Ammon's horn (tissue), 1 donor: ENCODE measurements at regions not wholly inside any gene's neighbourhood (a gene's known extent, or its start where the extent isn't known, plus 50 kb on each side); places are given as distances from the start of the nearest gene placed in this dataset.

Experiments
- DNase-seq: peaks from one replicate; pipeline ENCODE4 v3.0.0-alpha.2; 2016; ENCODE audit warnings: low spot score

DNA sequence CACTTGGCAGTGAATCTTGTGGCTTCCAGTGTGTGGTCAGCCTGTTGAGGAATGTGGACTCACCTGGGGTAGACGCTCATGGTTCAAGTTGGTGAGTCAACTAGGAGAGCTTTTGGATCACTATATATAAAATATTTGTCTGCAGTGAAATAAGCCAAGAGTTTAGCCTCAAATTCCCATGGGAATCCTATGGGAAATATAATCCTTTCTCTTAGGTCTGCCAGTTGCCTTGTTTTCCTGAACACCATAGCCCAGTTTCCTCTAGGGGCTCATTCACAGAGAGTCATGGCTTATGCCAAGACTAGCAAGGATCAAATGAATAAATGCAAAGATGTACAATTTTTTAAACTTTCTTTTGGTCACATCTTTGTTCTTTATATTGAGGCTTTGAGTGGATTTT lies 100.1 kb upstream of the NPHP3 start:
- DNase-seq: no peak

DNA sequence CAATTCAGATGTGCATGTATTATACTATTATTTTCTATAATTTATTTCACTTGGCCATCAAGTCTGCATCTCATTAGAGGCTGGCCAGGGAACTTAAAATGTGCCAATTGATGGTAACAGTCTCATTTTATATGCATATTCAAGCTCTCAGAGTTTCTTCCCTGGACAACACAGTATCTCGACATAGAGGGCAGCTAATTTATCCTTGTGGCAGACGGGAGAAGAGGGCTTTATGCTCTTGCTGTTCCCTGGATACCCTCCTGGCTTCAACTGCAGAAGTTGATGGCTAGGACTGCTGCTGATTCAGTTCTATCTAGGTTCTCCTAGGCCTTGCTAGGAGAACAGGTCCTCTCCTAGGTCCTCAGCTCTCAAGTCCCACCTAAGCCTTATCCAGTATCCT lies 99.1 kb upstream of the NPHP3 start:
- no peak for DNase-seq

DNA sequence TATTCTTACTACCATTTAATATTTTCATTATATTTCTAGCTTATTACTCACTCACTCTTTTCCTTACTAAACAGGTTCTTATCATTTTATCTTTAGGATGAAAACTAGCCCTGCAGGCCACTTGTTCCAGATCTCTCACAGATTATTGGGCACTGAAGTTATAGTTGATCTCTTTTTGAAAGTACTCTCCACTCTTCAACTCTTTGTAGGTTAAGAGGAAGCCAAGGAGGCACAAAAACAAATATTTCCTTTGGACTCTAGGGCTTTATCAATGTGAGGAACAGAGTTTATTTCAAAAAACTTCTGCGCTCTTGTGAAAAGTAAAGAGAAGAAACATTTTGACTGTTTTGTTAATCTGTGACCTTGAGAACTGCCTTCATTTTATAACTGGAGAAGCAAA lies 96.0 kb upstream of the NPHP3 start:
- no peak for DNase-seq

DNA sequence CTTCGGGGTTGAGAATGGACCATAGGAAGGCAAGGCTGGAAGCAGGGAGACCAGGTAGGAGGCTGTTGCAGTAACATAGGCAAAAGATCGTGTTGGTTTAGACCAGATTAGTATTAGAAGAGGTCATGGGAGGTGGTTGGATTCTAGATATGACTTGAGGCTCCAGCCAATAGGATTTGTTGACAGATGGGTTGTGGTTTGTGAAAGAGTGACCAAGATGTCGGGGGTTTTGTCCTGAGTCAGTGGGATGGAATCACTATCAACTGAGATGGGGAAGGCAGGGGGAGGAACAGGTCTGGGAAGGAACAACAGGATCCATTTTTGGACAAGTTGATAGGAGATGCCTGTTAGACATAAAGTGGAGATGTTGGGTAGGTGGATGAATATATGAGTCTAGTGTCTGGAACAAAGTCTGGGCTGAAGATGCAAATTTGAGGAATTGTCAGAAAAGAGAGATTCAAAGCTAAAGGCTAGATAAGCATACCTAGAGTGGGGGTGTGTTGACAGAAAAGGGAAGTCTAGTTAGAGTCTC lies 95.5 kb upstream of the NPHP3 start:
- no peak for DNase-seq

DNA sequence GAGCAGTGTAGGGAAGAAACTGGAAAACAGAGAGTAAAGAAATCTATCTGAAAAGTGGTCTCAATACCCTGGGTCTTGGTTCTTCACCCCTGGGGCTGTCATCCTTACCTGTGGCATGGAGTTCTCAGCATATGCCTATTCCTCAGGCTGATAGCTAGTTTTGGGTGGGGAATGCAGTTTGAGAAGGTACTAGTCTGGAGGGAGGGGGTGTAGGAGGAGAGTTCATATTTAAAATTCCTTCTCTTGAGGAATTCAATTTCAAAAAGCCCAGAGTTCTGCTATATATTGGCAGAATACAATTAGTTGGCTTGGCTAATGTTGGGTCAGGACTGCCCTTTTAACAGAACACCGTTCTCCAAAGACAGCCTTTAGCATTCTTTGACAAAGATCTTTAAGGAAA lies 82.9 kb upstream of the NPHP3 start:
- no peak for DNase-seq

DNA sequence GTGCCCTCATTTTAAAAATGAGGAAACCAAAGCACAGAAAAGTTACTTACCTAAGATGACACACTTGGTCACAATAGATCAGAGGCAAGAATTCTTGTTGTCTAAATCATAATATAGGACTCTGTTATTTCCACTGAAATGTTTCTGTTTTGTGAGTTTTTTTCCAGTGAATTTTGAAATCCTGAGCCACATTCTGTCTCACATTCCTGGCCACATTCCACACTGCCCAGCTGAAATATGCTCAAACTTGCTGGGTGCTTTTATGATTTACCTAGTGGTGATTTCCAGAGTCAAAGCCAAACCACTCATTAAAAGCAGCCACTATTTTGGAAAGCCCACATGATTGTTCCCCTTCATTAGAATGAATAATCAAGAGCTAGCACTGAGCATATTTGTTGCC lies 82.3 kb upstream of the NPHP3 start:
- DNase-seq: no peak

DNA sequence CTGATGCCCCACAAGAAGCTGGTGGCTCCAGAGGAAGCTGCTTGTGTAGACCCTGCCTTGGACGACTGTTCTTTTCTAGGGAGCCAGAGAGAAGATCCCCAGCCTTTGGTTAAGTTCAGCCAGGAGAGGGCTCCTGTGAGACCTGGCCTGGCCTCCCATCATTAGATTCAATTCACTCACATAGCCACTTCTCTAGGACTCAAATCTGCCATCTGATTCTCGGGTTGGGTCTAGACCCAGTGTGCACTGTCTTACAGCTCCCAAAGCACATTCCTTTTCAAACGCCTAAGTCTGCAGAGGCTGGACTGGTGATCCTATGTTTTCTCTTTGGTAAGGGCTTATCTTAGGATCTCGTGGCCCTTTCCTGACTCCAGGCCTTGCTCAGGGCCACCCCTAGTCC lies 81.7 kb upstream of the NPHP3 start:
- DNase-seq: no peak

DNA sequence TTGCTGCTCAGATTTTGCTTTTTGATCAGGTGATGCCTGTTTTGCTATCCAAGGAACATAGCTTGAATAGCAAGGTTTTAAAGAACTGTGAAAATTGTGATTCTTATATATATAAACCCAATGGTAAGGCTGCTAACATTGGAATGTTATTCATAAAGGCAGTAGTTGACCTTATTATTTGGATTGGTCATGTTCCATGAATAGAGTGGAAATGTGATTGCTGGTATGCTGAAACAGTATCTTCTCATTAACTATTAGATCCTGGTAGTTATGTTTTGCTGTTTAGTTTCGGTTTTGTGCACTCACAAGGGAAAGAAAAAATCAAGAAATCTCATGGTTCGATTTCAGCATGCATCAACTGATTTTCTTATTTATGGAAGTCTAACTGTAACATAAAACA lies 78.7 kb upstream of the NPHP3 start:
- DNase-seq: no peak

DNA sequence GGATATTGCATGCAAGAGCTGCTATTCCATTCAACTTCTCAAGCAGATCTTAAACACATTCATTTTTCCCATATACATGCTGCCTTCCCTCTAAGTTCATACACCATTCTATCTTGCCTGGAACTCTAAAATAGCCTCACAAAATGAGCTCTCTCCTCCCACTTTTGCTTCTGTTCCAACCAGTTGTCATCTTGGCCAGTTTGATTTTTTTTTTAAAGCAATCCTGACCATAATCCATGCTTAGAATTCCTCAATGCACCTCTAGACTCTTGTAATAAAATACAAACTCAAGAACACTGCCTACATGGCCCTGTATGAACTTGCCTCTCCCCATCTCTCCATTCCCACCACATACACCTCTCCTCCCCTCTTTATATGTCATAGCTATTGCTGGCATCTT lies 68.6 kb upstream of the NPHP3 start:
- no peak for DNase-seq

DNA sequence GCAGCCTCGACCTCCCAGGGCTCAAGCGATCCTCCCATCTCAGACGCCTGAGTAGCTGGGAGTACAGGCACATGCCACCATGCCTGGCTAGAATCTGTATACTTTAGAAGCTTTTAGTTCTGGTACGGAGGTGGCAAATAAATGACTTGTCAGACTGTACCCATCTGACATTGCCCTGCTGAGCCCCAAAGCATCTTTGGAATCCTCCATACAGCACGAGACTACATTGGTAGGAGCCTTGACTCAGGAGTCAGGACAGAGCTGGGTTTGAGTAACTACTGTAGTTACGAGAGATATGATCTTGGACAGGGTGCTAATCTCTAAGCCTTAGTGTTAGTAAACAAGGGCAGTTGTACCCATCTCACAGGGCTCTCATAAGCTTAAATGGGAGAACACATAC lies 67.8 kb upstream of the NPHP3 start:
- no peak for DNase-seq

DNA sequence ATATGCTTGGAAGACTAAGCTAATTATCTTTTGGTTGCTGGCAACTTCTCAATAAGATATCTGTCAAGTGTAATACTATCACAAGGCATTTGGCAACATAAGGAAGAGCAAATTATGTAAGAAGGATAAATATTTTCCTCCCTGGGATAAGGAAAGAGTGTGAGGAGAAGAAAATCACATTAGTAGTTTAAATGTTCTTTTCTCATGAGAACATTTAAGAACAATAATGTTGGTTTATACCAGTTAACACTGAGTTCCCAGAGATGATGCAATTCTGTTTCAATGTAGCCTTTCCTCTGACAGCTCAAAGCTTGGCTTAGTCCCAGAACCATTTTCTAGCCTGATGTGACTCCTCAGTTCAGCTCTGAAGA lies 66.1 kb upstream of the NPHP3 start:
- peak; percentile 78 for DNase-seq

DNA sequence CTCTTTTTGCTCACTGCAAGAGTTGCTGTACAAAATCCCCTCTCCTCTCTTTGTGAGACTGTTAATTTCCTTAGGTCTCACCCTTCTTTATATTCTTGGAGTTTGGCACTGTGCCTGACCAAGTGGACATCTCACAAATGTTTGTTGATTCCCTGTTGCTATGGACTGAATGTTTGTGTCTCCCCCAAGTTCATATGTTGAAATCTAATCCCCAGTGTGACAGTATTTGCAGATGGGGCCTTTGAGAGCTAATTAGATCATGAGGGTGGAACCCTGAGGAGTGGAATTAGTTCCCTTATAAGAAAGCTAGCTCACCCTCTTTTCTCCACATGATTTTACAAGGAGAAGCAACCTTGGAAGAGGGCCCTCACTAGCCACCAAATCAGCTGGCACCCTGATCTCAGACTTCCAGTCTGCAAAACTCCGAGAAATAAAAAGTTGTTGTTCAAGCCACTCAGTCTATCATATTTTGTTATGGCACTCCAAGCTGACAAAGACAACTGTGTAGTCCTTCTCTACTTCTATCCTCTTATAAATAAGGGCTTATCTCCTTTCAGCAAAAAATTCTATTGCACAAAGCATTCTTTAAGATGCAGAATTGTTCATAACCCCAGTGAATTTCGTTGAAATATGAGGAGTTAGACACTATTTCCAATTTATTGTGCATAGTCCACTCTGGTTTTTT lies 65.5 kb upstream of the NPHP3 start:
- no peak for DNase-seq

DNA sequence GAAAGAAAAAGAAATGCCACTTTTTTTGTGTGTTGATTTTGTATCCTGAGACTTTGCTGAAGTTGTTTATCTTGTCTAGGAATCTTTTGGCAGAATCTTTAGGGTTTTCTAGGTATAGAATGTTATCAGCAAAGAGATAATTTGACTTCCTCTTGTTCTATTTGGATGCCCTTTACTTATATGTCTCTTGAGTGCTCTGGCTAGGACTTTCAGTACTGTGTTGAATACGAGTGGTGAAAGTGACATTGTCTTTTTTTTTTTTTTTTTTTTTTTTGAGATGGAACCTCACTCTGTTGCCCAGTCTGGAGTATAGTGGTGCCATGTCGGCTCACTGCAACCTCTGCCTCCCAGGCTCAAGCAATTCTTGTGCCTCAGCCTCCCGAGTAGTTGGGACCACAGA lies 64.7 kb upstream of the NPHP3 start:
- DNase-seq: no peak

DNA sequence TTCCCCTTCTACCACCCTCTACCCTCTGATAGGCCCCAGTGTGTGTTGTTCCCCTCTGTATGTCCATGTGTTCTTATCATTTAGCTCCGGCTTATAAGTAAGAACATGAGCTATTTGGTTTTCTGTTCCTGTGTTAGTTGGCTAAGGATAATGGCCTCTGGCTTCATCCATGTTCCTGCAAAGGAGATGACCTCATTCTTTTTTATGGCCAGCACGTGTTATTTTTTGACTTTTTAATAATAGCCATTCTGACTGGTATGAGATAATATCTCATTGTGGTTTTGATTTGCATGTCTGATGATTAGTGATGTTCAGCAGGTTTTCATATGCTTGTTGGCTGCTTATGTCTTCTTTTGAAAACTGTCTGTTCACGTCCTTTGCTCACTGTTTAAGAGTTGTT lies 63.1 kb upstream of the NPHP3 start:
- no peak for DNase-seq

DNA sequence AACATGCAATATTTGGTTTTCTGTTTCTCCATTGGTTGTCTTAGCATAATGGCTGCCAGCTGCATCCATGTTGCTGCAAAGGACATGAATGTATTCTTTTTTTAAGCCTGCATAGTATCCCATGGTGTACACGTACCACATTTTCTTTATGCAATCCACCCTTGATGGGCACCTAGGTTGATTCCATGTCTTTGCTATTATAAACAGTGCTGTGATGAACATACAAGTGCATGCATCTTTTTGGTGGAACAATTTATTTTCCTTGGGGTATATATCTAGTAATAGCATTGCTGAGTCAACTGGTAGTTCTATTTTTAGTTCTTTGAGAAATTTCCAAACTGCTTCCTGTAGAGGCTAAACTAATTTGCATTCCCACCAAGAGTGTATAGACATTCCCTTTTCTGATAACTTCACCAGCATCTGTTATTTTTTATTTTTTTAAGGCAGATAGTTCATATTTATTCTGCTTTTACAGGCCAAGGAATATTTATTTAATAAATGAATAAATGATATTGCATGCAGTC lies 62.4 kb upstream of the NPHP3 start:
- DNase-seq: no peak

DNA sequence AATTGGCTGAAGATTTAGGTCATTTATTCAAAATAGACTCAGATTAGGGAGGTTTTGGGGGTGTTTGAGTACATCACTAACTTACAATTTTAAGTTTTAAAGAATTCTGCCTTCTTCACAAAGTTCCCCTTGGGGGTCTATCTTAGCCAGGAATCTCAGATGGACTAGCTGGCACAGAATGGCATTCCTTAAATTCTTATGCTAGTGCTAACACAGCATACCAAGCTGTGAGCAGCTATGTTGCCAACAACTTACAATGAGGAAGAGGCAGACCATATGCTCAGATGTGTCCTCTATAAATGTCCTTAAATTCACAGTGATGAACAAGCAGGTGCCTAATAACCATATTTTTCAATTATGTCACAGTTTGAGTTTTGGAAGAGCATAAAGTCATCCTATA lies 60.9 kb upstream of the NPHP3 start:
- no peak for DNase-seq

DNA sequence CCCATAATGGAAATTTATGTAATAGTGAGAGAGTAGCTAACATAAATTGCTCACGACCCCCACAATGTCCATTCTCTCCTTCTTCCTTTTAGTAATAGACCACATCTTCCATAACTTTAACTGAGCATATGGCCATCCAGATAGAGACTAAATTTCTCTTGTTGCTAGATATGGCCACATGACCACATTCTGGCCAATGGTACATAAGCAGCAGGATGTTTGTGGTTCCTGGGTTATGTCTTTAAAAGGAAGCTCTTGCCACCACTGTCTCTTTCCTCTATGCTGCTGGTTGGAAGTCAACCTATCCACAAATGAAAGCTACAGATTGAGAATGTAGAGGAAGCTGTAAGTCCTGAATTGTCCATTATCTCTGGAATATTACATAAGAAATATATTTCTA lies 59.7 kb upstream of the NPHP3 start:
- no peak for DNase-seq

DNA sequence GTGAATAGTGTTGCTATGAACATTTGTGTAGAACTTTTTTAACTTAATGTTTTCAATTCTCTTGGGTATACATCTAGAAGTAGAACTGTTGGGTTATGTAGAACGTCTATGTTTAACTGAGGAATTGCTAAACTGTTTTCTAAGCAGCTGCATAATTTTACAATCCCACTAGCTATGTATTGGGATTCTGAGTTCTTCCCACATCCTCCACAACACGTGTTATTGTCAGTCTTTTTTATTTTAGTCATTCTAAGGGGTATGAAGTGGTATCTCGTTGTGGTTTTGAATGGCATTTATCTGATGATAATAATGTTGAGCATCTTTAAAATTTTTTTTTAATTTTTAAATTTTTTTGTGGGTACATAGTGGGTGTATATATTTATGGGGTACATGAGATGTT lies 55.0 kb upstream of the NPHP3 start:
- no peak for DNase-seq

DNA sequence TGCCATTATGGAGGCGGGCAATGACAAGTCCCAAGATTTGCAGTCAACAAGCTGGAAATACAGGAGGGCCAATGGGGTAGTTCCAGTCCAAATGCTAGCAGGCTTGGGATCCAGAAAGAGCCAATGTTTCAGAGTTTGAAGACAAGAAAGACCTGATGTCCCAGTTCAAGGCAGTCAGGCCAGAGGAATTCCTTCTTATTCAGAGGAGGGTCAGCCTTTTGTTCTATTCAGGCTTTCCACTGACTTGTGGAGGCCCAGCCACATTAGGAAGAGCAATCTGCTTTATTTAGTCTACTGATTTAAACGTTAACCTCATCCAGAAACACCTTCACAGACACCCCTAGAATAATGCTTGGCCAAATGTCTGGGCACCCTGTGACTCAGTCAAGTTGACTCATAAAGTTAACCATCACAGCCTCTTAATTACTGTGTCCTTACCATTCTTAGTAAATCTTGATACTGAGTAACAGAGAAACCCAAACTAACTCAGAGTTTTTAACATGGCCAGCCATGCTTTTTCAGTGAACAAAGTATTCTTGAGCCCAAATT lies 50.9 kb upstream of the NPHP3 start:
- DNase-seq: no peak

DNA sequence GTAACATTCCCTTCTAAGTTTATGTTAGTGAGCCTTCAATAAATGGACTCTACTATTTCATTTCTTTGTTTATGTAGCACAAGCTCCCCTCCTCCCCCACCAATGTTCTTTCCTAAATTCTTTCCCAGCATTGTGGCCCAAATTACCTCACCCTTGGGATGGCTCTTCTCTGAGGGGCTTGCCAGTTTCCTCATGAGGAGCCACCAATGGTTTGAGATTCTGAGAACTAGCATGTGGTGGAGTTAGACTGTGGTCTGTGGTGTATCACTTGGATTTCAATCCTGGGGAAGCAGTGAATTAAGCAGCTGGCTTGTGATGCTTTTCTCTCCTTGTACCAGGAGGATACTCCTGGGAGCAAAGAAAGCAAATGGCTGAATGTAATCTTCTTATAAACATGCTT lies 50.0 kb upstream of the NPHP3 start:
- no peak for DNase-seq
